Left ventricle myocardium inferior (tissue), 1 donor: ENCODE measurements at regions not wholly inside any gene's neighbourhood (a gene's known extent, or its start where the extent isn't known, plus 50 kb on each side); places are given as distances from the start of the nearest gene placed in this dataset.

ENCODE experiments used
- DNase-seq: peaks from one replicate; pipeline ENCODE4 v3.0.0-alpha.2; 2020
- H3K27ac ChIP-seq: fragments of 200-600 bp; replicated peaks from 2 replicates; pipeline ENCODE4 v1.8.0; 2021
- H3K27me3 ChIP-seq: fragments of 200-600 bp; 2 replicates; pipeline ENCODE4 v1.8.0; 2021; ENCODE audit warnings: low read depth
- H3K36me3 ChIP-seq: fragments of 200-600 bp; 2 replicates; pipeline ENCODE4 v1.8.0; 2021
- H3K4me1 ChIP-seq: fragments of 200-600 bp; 2 replicates; pipeline ENCODE4 v1.8.0; 2021
- H3K4me3 ChIP-seq: fragments of 200-600 bp; 2 replicates; pipeline ENCODE4 v1.8.0; 2021; ENCODE audit warnings: mild to moderate bottlenecking, moderate library complexity
- H3K9me3 ChIP-seq: fragments of 200-600 bp; replicated peaks from 2 replicates; pipeline ENCODE4 v1.8.0; 2021
- intact Hi-C: fragments of 100-400 bp; cut with micrococcal nuclease; formaldehyde crosslinking; loops from one replicate; pipeline ENCODE4 v1.11.0; 2022
- TF ChIP-seq, protein P1 (sequence below): fragments of 200-600 bp; IDR thresholded peaks from 2 replicates; pipeline ENCODE4 v1.8.0; 2021; ENCODE audit warnings: antibody characterized with exemption, mild to moderate bottlenecking, borderline replicate concordance
- donor health status: DM: no; HTN: yes; CAD: no; lungs with severe emphysema.

DNA sequence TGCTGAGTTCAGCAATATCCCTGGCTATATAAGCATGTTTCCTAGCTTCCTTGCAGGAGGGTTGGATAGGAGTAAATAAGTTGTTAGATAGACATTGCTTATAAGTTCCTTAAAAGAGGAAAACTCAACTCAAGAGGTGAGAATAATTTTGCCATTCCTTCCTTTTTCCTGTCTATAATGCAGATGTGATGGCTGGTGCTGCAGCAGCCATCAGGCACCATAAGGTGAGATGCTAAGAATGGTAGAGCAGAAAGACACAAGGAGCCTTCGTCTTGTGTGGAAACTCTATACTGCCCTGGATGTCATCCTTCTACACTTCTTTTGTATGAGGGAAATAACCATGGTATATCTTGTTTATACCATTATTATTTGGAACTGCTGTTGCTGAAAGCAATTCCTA is 74.5 kb upstream of the GRK3 start:
- no peaks in the 10 kb centered on the region for H3K27me3 ChIP-seq
- TF ChIP-seq, protein P1, sequence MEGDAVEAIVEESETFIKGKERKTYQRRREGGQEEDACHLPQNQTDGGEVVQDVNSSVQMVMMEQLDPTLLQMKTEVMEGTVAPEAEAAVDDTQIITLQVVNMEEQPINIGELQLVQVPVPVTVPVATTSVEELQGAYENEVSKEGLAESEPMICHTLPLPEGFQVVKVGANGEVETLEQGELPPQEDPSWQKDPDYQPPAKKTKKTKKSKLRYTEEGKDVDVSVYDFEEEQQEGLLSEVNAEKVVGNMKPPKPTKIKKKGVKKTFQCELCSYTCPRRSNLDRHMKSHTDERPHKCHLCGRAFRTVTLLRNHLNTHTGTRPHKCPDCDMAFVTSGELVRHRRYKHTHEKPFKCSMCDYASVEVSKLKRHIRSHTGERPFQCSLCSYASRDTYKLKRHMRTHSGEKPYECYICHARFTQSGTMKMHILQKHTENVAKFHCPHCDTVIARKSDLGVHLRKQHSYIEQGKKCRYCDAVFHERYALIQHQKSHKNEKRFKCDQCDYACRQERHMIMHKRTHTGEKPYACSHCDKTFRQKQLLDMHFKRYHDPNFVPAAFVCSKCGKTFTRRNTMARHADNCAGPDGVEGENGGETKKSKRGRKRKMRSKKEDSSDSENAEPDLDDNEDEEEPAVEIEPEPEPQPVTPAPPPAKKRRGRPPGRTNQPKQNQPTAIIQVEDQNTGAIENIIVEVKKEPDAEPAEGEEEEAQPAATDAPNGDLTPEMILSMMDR, result no peak
- no peak overlapping the region for H3K27ac ChIP-seq
- H3K36me3 ChIP-seq, result no peaks in the 10 kb centered on the region
- H3K9me3 ChIP-seq, result no peaks in the 10 kb centered on the region
- no peak for DNase-seq
- peaks cover 12% of the 10 kb centered on the region for H3K4me1 ChIP-seq
- no peak overlapping the region for H3K4me3 ChIP-seq
- intact Hi-C loops, result no loop called here

DNA sequence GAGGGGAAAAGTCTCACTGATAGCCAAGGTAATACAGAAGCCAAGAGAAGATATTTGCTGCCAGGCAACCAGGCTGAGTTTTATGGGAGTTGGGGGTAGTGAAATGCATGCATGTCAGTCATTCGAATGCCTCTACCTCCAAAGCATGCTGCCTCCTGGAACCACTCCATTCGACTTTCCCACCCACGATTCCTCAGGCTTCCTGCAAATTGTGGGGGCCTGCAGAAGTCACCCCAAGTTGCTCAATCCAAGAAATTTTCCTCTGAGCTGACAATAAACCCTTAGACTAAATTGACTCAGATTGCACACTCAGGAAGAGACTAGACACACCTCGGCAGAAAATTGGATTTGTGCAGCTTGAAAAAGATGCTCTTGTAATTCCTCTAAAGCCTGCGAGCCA is 73.6 kb upstream of the GRK3 start:
- TF ChIP-seq, protein P1, result no peak
- H3K9me3 ChIP-seq, result no peaks in the 10 kb centered on the region
- intact Hi-C loops, result no loop called here
- H3K4me3 ChIP-seq, result no peak overlapping the region
- H3K36me3 ChIP-seq, result no peaks in the 10 kb centered on the region
- no peak for DNase-seq
- peaks cover 12% of the 10 kb centered on the region for H3K4me1 ChIP-seq
- no peak overlapping the region for H3K27ac ChIP-seq
- no peaks in the 10 kb centered on the region for H3K27me3 ChIP-seq

DNA sequence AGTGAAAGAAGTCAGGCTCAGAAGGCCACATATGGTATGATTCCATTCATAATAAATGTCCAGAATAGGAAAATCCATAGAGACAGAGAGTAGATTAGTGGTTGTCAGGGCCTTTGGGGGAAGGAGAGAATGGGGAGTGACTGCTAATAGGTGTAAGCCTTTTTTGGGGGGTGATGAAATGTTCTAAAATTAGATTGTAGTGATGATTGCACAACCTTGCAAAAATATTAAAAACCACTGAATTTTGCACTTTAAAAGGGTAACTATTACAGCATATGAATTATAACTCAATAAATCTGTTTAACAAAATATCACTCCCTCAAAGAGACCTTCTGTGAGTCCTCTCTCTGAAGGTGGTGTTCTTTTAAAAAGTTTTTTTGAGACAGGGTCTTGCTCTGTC is 72.3 kb upstream of the GRK3 start:
- no peaks in the 10 kb centered on the region for H3K9me3 ChIP-seq
- DNase-seq, result no peak
- TF ChIP-seq, protein P1, result no peak
- H3K36me3 ChIP-seq, result no peaks in the 10 kb centered on the region
- intact Hi-C loops, result no loop called here
- H3K27ac ChIP-seq, result no peak overlapping the region
- H3K4me3 ChIP-seq, result no peak overlapping the region
- H3K27me3 ChIP-seq, result no peaks in the 10 kb centered on the region
- H3K4me1 ChIP-seq, result peaks cover 12% of the 10 kb centered on the region

DNA sequence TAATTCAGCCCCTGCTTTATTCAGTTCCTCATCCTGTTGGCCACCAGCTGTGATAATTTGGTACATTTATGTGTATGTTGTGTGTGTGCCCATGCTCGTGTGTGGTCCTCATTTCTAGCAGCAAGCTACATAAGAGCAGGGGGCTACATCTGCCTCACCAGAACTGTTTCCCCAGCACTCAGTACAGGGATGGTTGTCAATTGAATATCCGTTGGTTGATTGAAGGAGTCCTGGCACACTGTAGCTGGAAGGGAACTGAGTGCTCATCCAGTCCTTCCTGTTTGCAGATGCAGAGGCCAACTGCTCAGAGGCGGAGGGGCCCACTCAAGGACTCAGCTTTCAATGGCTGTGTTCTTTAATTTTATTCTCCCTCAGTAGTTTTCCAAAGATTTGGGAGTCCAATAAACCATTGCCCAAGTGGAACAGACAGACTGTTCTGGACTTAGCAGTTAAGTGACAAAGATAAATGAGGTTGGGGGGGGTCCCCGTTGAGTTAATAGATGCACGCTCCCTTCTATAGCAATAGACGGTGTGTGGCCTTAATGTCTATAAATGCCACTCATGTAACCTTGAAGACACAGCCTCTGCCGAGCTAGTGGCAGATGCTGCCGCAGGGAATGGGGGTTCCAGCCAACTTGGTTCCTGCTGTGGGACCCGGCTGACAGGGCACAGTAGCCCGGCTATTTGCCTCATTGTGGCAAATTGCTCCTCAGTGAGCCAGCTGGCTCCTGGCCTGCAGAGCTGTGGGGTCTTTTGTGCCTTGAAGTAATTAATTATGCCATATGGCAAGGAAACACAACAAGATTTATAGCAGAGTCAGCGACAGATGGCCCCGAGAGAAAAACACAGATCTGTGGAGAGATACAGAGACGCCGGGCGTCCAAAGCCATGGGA is 71.4 kb upstream of the GRK3 start:
- Histone ChIP-seq H3K9me3 (no peaks in the 10 kb centered on the region), H3K27ac (no peak overlapping the region), H3K27me3 (no peaks in the 10 kb centered on the region), H3K4me1 (peaks cover 9% of the 10 kb centered on the region), H3K36me3 (no peaks in the 10 kb centered on the region), H3K4me3 (no peak overlapping the region)
- intact Hi-C loops, result no loop called here
- TF ChIP-seq, protein P1, result no peak
- no peak for DNase-seq

DNA sequence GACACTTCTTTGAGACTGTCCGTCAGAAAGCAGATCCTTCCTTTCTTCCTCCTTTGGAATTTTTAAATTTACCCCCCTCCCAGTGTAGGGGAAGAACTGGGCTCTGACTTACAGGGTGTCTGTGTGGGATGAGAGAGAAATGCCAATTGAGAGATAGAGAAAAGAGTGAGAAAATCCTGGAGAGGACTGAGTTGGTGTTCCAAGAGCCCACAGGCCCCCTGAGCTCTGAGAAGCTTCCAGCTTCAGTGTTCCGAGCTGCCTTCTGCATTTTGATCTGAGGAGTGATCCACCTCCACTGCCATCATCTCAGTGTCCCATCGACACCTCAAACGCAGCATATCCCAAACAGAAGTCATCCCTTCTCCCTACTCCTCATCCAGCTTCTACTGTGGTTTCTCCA is 70.7 kb upstream of the GRK3 start:
- intact Hi-C loops, result no loop called here
- no peaks in the 10 kb centered on the region for H3K27me3 ChIP-seq
- H3K9me3 ChIP-seq, result no peaks in the 10 kb centered on the region
- H3K4me3 ChIP-seq, result no peak overlapping the region
- DNase-seq, result no peak
- peaks cover 2% of the 10 kb centered on the region for H3K4me1 ChIP-seq
- H3K27ac ChIP-seq, result no peak overlapping the region
- H3K36me3 ChIP-seq, result no peaks in the 10 kb centered on the region
- TF ChIP-seq, protein P1, result no peak
